Urinary bladder (tissue), 3 donors: ENCODE measurements at regions not wholly inside any gene's neighbourhood (a gene's known extent, or its start where the extent isn't known, plus 50 kb on each side); places are given as distances from the start of the nearest gene placed in this dataset.

Experiments
- DNase-seq: peaks from one replicate; pipeline ENCODE4 v3.0.0-alpha.2; 2015; ENCODE audit errors: extremely low spot score
- H3K27ac ChIP-seq: one replicate; pipeline ENCODE4 v1.5.1; 2013; ENCODE audit warnings: low read depth, mild to moderate bottlenecking, moderate library complexity
- H3K36me3 ChIP-seq: one replicate; pipeline ENCODE4 v1.6.1; 2013; ENCODE audit warnings: mild to moderate bottlenecking, moderate library complexity; ENCODE audit not compliant: insufficient read depth
- H3K4me1 ChIP-seq: one replicate; pipeline ENCODE4 v1.6.1; 2013; ENCODE audit warnings: mild to moderate bottlenecking, moderate library complexity; ENCODE audit not compliant: insufficient read depth
- H3K4me3 ChIP-seq: one replicate; pipeline ENCODE4 v1.5.1; 2013; ENCODE audit warnings: low read depth, low read length
- WGBS: extraction: QIAGEN DNeasy Blood & Tissue Kit; methylation state at CpG from one replicate; pipeline ENCODE4 v1.1.7; 2013; 5-methylcytosine and 5-hydroxymethylcytosine counted together
- donor health status: healthy with polysubstance abuse.
- donor health status: healthy.

DNA sequence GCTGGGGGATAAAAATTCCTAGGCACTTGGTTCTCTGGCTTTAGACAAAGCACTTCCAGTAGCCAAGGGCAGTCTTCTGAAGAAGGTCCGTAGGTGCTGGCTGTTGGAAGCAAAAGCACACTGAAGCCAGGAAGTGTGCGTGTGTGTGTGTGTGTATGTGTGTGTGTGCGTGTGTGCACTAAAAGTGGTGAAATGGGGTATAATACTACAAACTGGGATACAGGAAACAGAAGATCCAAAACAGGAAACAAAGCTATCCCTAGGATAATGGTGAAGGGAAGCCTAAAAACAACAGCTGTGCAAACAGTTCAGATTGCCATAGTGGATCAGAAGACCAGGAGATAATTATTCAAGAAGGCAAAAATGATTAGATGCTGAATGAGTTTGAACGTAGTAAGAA, 103.4 kb downstream of the IL20RB start:
- no peak for DNase-seq
- Histone ChIP-seq H3K27ac (no peak overlapping the region), H3K36me3 (no peaks in the 10 kb centered on the region), H3K4me3 (no peak overlapping the region), H3K4me1 (no peaks in the 10 kb centered on the region)
- WGBS: 68% methylated on average over 4 of the region's 4 CpGs

DNA sequence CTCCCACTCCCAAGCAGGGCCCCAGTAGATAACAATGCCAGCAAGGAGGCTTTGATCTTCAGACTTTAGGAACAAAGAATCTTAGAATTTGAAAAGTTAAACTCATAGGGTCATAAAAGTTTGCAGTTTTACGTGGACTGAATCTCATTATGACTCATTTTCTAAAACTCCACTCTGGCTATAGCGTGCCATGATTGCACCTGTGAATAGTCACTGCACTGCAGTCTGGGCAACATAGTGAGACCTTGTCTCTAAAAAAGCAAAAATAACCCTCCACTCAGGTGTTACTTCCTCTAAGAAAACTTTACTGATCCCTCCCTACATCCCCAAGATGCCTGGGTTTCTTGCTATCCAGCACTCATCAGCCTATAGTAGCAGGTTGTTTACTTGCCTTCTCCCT, 104.5 kb downstream of the IL20RB start:
- no peak overlapping the region for H3K27ac ChIP-seq
- no peak overlapping the region for H3K4me3 ChIP-seq
- no peaks in the 10 kb centered on the region for H3K36me3 ChIP-seq
- no peak for DNase-seq
- 39% methylated on average over 2 of the region's 2 CpGs for WGBS
- H3K4me1 ChIP-seq: no peaks in the 10 kb centered on the region

DNA sequence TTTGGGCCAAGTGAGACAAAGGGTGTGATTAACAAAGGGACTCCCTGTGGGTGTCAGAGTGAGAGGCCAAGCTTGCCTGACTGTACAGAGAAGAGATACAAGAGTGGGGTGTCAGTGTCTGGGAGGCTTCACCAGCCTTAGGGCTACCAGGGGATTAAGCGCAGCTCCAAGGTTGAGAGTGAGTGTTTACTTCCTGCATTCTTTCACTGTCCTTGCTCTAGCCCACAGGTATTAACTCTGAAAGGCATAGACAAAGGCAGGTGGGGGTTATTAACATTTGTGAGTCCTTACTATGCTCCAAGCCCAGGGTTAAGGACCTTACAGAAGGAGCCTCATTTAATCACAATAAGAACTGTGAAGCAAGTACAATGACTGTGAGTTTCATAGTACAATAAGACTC, 107.6 kb downstream of the IL20RB start:
- Histone ChIP-seq H3K27ac (no peak overlapping the region), H3K4me1 (no peaks in the 10 kb centered on the region), H3K4me3 (no peak overlapping the region), H3K36me3 (no peaks in the 10 kb centered on the region)
- DNase-seq: no peak
- WGBS: 30% methylated on average over 1 of the region's 1 CpG

DNA sequence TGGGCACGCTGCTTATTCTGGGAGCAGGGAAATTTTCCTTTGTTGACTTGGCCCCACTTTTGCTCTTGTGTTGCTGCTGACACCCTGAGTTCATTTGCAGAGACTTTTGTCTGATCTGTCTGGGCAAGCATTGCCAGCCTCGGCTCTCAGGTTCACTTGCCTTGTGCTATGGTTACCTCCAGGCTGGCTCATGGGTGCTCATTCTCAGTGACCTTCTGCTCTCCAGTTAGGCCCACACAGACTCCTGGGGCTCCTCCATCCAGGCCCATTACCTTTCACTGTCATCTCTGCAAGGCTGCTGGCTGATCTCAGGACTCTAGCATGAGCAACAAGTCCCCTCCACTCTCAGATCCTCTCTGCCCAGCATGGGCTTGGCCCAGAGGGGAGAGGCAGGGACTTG, 108.3 kb downstream of the IL20RB start:
- 85% methylated on average over 2 of the region's 2 CpGs for WGBS
- H3K4me1 ChIP-seq: no peaks in the 10 kb centered on the region
- no peak overlapping the region for H3K4me3 ChIP-seq
- no peak overlapping the region for H3K27ac ChIP-seq
- H3K36me3 ChIP-seq: no peaks in the 10 kb centered on the region
- no peak for DNase-seq

DNA sequence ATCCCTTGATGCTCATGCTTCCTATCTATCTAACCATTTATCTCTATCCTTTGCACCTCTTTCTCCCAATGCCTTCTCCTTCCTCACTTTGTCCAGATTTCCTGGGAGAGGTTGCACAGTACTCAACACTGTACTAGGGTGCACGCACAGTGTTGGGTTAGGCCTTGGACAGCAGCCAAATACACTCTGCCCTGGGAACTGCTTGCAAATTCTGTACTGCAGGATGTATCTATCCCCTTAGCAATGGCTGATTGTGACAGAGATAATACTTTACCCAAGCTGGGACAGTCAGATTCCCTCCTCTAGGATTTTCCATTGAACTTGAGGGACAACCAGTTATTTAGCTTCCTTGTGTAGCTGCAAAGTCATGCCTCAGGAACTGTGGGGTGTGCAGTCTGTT, 113.3 kb downstream of the IL20RB start:
- no peaks in the 10 kb centered on the region for H3K4me1 ChIP-seq
- 11% methylated on average over 1 of the region's 1 CpG for WGBS

DNA sequence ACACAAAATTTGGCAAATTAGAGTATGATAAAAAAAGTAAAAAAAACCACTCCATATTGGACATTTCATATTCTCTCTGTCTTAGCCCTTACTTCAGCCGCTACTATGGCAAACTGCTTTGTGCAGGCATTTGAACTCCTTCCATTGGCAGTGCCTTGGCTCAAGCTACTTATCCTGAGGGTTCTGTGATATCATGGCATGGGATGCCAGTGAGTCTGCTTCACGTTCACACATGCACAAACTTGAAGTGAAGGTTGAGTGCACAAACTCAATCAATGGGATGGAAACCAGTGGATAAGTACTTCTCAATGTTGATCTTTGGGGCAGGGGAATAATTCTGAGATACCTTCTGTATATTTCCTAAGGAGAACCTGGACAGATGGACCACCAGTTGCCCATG, 117.2 kb downstream of the IL20RB start:
- H3K4me3 ChIP-seq: no peak overlapping the region
- H3K4me1 ChIP-seq: no peaks in the 10 kb centered on the region
- WGBS: 79% methylated on average over 2 of the region's 2 CpGs
- H3K27ac ChIP-seq: no peak overlapping the region
- DNase-seq: no peak
- no peaks in the 10 kb centered on the region for H3K36me3 ChIP-seq

More for the DNA sequence above, 113.3 kb downstream of the IL20RB start:
- Histone ChIP-seq H3K4me3 (no peak overlapping the region), H3K36me3 (no peaks in the 10 kb centered on the region), H3K27ac (no peak overlapping the region)
- DNase-seq: no peak

DNA sequence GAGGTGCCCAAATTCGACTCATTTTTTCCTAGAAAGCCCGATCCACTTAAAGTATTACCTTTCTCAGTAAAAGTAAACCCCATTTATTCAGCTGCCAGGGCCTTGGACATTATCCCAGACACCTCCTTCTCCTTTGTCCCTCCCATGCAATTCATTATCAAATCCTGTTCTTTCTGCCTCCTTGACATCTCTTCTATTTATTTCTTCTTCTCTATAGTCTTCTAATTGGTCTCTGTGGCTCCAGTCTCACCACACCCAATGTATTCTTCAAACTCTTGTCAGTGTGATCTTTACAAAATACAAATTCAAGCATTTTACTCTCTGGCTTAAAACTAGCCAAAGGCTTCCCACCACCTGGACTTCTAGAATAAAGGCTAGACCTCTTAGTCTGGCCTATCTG, 120.3 kb downstream of the IL20RB start:
- H3K4me1 ChIP-seq: no peaks in the 10 kb centered on the region
- WGBS: 77% methylated on average over 2 of the region's 2 CpGs
- no peaks in the 10 kb centered on the region for H3K36me3 ChIP-seq
- H3K4me3 ChIP-seq: no peak overlapping the region
- H3K27ac ChIP-seq: no peak overlapping the region
- no peak for DNase-seq

DNA sequence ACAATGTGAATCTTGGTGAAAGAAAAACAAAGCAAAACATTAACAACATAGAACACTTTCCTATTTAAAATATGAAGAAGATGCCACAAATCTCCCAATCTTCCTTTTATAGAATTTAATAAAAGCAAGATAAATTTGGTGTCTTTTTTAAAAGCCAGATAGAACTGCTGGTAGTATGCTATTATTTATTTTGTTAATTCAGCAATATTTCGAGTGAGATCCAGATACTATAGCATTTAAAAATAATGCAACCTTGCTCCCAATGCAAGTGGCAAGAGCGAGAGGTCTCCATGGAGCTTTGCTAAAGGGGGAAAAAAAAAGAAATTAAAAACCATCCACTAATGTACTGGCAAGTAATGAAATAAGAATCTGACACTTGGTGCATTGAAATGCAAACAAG, 121.8 kb downstream of the IL20RB start:
- no peaks in the 10 kb centered on the region for H3K36me3 ChIP-seq
- H3K27ac ChIP-seq: no peak overlapping the region
- no peak for DNase-seq
- 82% methylated on average over 2 of the region's 2 CpGs for WGBS
- no peak overlapping the region for H3K4me3 ChIP-seq
- H3K4me1 ChIP-seq: no peaks in the 10 kb centered on the region

DNA sequence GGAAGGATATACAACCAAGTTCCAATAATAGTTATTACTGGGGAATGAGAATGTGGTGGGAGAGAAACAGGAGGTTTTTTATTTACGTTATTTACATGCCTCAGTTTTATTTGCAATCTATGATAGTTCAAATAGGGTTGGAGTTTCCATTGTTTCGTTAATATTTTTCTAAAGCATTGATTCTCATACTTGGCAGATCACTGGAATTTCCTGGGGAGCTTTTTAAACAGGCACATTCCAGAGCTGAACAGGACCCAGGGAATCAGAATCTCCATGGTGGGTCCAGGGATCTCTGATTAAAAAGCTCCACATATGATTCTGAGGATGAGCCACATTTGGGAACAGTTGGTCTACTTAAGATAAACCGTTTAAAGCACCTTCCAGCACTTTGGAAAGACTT, 123.9 kb downstream of the IL20RB start:
- Histone ChIP-seq H3K4me3 (no peak overlapping the region), H3K36me3 (no peaks in the 10 kb centered on the region), H3K27ac (no peak overlapping the region), H3K4me1 (no peaks in the 10 kb centered on the region)
- 65% methylated on average over 3 of the region's 3 CpGs for WGBS
- no peak for DNase-seq

DNA sequence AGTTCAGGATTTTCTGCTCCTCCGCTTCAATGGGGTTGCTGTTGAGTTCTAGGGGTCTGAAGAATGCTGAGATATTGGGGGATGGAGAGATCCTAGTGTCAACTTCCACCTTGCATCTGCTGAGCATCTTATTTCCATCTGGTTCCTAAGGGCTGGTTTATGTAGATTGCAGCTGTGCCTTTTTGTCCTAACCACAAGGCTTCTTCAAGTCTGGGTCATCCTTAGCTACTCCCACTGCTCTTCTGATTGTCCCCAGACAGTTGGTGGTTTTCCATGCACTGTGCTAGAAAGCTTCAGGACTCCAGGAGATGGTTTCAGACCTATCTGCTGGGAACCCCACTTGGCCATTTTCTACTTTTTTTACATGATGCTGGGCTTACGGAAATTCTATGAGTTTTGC, 125.0 kb downstream of the IL20RB start:
- DNase-seq: no peak
- 88% methylated on average over 2 of the region's 2 CpGs for WGBS
- Histone ChIP-seq H3K4me3 (no peak overlapping the region), H3K27ac (no peak overlapping the region), H3K4me1 (no peaks in the 10 kb centered on the region), H3K36me3 (no peaks in the 10 kb centered on the region)

DNA sequence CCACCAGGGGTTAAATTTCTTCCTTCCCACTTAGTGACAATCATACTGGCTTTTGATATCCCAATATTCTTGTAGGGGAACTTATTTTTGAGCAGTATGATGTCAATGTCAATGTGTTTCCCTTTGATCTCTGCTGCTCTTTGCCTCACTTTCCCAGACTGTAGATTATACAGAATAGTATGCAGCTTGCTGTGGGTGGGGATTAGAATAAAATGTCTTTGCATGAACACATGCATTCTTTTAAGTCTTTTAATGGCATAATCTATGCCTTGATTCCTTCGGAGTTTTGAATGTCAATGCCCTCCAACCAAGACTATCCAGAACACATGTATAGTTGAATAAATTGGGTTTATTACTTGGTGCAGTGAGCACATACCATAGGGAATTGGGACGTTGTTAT, 125.5 kb downstream of the IL20RB start:
- Histone ChIP-seq H3K4me3 (no peak overlapping the region), H3K4me1 (no peaks in the 10 kb centered on the region), H3K27ac (no peak overlapping the region), H3K36me3 (no peaks in the 10 kb centered on the region)
- DNase-seq: no peak
- 78% methylated on average over 2 of the region's 2 CpGs for WGBS

DNA sequence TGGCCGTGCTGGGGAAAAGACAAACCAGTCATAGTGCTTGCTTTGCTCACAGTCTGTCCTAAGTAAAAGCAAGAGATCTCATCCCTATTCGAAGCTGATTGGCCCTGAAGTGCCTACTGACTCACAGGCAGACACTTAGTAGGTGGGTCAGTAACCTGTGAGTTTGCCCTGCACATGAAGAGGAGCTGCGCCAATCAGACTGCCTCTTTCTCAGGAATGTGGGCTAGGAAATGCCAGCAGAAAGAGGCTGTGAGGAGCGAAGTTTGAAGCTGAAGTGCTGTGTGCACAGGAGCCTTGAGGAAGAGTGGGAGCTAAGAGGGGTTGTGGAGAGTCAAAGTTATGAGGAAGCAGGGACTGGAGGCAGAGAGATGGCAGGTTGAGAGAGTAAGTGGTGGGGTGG, 126.8 kb downstream of the IL20RB start:
- no peak for DNase-seq
- H3K4me3 ChIP-seq: no peak overlapping the region
- no peak overlapping the region for H3K27ac ChIP-seq
- WGBS: 63% methylated on average over 4 of the region's 4 CpGs
- H3K36me3 ChIP-seq: no peaks in the 10 kb centered on the region
- no peaks in the 10 kb centered on the region for H3K4me1 ChIP-seq

DNA sequence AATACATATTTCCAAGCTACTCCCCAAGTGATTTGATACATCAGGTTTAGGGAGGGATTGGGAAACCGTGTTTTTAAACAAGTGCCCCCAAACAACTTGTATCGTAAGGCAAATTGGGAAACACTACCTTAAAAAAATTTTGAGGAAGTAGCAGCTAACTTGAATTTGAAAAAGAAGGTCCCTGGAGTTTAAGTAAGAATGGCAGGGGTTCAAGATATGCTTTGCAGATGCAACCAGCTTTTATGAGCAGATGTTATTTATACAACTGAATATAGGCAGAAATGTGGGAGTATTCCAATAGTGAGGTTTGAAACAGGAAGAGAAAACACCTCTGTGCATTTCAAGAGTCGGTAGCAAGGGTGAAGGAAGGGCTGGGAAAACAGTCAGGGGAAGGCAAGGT, 139.6 kb downstream of the IL20RB start:
- Histone ChIP-seq H3K36me3 (no peaks in the 10 kb centered on the region), H3K27ac (no peak overlapping the region), H3K4me1 (no peaks in the 10 kb centered on the region), H3K4me3 (no peak overlapping the region)
- WGBS: 47% methylated on average over 3 of the region's 3 CpGs
- DNase-seq: no peak

DNA sequence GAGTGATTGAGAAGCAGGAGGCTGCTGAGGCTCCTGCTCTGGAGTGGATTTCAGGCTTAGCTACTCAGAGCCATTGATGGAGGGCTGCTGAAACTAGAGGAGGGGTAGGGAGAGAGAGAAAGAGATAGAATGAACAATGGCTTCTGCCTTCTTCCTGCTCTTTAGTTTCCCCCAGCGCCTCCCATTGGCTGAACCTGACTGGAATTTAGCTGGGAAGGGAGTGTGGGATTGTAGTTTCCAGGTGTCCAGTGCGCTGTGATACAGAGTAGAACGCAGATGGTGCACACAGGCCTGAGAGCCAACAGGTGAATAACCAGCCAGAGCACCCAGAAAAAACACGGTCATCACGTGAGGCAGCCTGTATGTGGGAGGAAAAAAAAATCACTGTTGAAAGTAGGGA, 140.1 kb downstream of the IL20RB start:
- WGBS: 81% methylated on average over 5 of the region's 5 CpGs

DNA sequence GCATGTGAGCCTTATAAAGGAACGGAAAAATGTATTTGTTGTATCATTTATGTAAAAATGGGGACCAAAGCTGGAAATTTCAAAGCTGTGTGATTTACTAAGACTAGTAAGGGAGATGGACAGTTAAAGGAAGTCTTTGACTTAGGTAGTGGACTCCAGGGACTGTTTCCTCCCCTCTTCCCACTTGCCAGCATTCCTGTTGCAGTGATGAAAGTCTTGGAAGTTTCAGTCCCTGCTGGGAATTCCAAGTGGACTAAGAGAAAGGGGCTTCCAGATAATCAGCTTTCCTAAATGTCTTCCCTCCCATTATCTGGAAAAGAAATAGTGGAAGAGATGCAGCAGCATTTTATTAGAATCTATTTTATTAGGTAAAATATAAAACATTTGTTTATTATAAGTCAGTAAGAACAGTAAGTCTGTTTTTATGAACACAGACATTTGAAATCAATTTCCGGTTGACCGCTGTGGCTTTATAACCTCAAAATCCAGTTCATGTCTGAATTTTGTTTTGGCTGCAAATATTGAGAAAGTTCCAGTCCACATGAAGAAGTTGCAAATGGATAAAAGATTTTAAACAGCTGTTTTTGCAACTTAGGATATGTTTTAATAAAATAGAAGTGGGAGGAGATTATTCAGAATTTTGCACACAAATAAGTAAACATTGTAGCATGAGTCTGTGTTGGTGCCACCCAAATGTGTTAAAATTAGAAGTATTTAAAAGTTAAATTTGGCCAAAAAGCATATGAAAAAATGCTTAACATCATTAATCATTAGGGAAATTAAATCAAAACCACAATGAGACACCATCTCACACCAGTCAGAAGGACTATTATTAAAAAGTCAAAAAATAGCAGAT, 141.8 kb downstream of the IL20RB start:
- no peak overlapping the region for H3K4me3 ChIP-seq
- H3K36me3 ChIP-seq: no peaks in the 10 kb centered on the region
- no peak for DNase-seq
- no peaks in the 10 kb centered on the region for H3K4me1 ChIP-seq
- no peak overlapping the region for H3K27ac ChIP-seq
- 63% methylated on average over 3 of the region's 3 CpGs for WGBS

More for the DNA sequence above, 140.1 kb downstream of the IL20RB start:
- no peak for DNase-seq
- no peak overlapping the region for H3K4me3 ChIP-seq
- H3K4me1 ChIP-seq: no peaks in the 10 kb centered on the region
- H3K36me3 ChIP-seq: no peaks in the 10 kb centered on the region
- no peak overlapping the region for H3K27ac ChIP-seq
